CD4-positive, alpha-beta T cell treated with Interleukin-6 for 4 hours (primary cell): ENCODE measurements at regions not wholly inside any gene's neighbourhood (a gene's known extent, or its start where the extent isn't known, plus 50 kb on each side); places are given as distances from the start of the nearest gene placed in this dataset.

Experiments used
- DNase-seq: peaks from one replicate; pipeline ENCODE4 v3.0.0-alpha.2; 2020; ENCODE audit warnings: mixed read lengths

DNA sequence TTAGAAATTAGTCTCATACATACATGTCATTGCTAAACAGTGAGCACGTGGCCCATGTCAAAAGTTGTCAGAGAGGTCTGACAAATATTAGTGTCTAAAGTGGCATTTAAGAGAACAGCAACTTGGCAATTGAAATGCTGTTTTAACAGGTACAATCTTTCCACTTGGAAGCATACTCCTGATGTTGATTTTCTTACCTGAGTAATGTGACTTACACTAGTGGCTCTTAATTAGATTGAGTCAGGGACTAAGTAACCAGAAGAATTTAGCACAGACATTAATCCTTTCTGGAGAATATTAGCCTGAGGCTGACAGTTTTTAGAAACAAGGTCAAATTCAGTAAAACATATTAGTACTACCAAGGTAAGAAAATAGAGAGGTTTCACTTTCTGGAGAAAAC lies 357.0 kb upstream of the ZNF608 start:
- no peak for DNase-seq

DNA sequence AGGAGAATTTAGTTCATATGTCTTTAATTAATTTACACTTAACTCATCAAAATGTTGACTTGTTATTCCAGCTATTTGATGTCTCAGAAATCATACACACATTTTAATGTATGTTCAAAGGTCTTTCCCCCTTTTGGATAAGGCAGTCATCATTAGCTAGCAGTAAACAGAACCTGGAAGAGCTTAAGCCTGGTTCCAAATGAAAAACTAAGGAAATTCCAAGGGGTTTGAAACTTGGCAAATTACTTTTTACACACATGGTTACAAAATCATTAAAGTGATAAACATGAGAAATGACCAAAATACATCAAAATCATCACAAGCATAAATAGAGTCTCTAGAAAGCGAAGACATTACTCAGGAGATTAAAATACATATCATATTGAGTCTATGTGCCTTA lies 359.8 kb upstream of the ZNF608 start:
- no peak for DNase-seq

DNA sequence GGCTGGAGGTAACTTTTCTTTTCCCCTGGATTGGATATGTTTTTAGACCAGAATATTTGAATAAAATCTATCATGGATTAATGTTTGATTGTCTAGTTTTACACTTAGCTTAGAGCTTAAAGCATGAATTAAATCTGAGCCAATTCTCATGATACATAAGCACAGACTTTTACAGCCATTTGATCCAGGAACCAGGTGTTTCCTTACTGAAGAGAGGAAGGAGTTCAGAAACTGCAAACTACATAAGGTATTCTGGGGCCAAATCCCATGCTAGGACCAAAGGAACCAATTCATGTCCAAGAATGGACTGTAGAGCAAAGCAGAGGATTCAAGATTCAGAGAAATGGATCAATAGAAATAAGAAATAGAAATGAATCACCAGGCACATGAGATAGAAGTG lies 360.4 kb upstream of the ZNF608 start:
- no peak for DNase-seq

DNA sequence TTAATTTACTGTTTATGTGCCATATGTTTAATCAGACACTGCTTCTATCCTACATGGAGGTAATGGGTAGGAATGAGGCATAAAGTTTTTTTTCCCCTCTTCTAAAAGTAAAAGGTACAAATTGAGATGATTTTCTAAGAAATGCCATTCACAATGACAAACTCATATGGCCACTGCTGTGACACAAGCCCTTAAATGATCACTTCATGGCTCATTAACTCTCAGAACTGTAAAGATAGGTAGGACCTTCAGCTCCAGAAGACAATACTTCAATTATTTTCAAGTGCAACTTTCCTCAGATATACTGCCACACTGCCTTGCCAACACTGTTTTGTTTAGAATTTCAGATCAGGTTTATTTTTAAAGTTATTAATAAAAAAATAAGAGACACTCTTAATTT lies 362.9 kb upstream of the ZNF608 start:
- DNase-seq = no peak

DNA sequence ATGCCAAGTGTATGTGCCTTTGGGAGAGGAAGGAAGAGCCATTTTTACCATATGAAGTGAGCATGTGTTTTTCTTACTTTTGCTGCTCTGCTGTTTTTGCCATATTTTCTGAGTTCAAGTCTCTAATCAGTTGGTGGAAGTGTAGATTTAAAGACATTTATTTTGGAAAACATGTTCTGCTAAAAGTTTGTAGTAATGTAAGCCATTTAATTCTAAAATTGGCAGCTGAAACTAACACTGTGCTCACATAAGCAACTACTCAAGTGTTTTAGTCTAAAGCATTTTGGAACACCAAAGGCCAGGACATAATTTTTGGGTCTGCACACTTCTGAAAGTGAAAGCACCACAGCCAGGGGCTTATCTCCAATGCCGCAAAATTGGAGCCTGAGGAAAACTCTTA lies 363.4 kb upstream of the ZNF608 start:
- DNase-seq = no peak

DNA sequence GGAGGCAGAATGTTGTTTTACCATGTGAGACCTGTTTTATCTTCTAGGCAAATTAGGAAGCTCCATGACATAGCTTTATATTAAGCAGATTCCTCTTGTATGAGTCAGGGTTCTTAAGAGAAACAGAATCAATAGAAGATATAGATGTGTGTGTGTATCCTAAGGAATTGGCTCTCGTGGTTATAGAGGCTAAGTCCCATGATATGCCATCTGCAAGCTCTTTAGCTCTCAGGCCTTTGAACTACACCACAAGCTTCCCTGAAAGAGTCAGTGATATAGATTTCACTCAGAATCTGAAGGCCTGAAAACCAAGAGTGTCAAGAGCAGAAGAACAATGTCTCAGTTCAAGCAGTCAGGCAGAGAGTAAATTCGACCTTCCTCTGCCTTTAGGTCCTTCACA lies 365.8 kb upstream of the ZNF608 start:
- no peak for DNase-seq

DNA sequence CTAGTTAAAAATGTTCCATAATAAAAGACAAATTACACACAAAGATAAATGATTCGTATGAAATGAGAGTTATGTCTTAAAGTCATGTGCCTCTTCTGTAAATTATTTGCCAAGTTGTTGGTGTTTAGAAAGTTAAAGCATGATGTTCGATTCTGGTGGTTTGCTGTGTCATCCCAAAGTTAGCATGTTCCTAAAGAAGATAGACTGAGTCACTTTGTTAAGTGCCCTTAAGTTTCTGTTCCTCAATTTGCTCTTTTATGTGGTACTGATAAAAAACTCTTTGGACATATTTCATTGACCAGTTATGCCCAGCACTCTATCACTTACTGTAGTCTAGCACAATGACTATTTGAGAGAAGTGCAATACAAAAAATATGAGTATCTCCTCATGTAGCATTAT lies 366.9 kb upstream of the ZNF608 start:
- DNase-seq = no peak

DNA sequence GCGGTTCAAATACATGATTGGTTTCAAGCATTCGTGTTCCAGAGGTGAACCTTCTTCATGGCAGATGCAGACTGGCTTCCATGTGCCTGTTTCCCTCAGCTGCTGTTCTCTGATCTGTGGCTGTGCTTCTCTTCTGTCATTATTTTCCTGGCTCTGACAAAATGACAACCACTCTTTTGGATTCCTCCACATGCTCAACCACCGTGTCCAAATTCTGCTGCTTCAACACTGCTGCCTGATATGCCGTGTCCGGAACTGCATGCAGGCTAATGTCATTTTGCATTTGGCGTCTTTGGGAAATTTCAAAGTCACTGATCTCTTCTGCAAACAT lies 368.7 kb upstream of the ZNF608 start:
- DNase-seq = no peak

DNA sequence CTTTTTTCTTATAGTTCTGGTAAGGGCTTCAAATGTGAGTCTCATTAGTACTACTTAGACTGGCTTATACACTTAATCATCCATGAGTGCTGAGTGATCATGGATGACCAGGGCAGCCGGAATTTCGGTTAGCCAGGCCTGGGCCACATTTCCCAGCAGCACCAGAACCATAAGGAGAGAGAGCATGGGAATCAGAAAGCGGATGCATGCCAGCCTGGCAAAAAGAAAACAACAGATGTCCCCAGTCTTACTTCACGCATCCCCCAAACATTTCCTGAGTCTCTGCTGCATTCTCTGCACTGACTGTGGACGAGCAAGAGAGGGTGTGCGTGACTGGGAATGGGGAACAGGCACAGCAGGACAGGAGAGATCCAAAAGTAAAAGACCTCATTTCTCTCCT lies 371.1 kb upstream of the ZNF608 start:
- no peak for DNase-seq

DNA sequence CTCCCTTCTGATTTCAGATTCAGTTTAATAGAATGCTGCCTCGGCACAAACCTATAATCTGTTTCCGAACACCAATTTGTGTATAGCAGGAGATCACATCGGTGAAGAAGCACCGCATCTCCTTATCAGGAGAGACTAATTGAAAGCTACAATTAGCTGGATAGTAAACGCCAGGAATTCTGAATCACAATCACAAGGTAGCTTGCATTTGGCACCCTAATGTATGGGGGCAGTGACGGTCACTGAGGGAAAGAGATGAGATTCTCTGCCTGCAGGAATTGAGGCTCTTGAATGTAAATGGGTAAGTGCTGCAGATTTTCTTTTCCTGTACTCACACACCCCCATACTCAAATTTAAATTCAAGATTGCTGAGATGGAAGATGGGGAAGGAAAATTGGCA lies 373.6 kb upstream of the ZNF608 start:
- no peak for DNase-seq

DNA sequence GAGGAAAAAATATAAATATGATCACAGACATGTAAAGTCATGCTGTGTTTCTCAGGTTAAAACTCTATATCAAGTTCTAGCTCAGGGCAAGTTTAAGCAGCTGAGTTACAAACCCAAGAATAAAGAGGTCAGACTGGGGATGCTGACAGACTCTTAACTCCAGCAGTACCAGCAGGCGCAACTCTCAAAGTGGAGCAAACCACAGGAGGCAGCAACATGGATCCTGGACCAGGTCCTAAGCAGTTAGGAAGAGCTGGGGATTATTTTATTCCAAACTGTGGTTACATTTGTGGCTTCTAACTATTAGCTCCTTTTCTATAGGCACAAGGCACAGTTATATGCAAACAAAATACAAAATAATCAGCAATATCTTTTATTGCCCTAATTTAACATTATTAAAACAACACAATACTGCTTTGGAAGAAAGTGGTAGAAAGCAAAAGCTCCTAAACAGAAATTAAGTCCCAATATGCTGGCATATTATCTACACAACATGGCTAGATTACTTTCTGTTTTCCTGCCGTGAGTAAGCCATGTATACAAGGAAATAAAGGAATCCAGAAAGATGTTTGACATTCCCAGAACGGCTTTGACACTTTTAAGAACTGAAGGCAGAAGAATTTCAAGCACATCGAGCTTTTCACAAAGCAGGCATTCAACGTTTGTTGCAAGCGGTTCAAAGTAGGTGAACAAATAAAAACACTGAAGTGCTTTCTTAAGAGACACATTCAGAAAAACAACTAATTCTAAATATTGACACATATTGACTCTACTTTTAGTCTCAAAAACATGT lies 378.8 kb upstream of the ZNF608 start:
- no peak for DNase-seq

DNA sequence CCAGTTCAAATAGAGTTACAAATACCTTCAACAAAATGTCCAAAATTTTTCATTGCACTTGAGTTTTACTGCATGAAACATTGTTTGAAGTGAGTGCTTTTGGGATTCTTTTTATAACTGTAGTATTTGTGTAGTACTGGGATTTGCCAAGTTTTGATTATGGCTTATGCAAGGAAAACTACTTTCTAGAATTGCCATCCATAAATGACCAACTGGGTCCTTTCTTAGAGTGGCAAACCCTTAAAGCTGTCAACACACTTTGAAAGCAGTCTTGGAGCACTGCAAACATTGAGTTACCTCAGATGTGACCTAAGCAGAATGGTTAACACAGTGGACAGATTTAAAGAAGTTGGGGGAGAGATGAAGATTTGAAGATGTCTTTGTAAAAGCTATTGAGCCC lies 379.6 kb upstream of the ZNF608 start:
- DNase-seq = no peak

DNA sequence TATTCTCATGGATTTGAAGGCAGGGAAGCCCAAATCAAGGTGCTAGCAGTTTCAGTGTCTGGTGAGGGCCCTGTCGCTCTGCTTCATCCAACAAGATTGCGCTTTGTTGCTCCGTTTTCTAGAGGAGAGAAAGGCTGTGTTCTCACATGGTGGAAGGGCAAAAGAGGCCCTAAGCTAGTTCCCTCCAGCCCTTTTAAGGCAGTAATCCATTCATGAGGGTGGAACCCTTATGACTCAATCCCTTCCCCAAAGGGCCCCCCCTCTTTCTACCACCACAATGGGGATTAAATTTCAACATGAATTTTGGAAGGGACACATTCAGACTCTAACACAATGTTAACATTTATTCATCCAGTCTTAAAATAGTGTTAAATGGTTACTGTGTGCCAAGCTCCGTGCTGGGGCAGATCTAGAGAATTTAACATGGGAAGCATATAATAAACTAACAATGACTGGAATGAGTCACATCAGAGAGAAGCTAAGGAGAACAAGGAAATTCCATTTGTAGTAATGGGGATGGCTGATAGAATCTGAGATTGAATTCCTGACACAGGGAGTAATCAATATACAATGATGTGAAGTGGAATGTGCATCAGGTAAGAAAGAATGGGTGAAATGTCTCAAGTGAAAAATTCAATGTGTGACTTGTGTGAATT lies 382.8 kb upstream of the ZNF608 start:
- no peak for DNase-seq

DNA sequence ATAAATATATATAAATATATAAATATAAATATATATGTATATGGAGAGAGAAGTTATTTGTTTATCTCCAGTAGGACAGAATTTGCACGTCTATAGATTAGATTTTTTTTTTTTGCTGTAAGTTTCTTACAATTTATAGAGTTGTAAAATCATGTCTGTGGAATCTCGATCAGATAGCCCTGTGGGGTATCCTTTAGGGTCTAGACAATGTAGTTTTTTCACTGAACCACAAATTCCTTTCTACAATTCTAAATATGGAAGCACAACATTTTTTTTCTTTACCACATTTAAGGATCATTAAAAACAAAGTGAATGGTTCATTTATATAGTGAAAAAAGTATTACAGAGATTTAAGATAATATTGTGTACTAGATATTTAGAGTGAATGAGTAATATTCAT lies 384.2 kb upstream of the ZNF608 start:
- DNase-seq = no peak

DNA sequence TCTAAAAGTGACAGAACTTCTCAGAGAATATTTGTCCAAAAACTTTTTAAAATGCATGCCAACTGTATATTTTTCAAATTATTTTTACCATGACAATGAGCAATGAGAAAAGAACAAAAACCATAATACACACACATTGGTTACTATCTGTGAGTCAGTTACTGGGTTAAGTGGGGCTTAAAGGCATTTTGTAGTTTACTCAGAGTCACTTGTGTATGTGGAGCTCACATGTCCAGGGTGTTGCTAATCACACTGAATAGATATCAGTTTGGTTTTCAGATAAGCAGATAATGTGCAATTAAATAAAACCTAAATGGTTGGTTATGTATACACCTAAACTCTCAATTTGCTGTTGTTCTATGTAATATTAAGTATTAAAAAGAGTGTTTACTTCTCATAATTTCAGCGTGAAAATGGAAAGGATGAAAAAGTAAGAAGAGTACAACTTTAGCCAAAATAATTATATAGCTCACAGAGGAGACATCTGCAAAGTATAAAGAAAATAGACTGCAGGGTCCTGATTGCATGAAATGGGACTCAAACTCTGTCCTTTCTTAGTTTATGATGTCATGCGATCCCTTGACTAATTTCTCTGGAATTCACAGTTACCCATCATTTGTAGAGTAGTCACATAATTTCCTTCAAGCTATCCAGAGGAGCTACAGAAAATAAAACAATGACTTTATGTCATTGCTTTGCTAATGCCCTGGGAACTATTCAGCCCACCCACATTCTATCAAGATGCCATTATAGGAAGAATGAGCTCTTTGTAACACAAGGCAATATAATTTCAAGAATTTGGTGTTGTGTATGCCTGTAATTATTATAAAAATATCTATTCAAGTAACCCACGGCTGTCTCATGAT lies 388.0 kb upstream of the ZNF608 start:
- DNase-seq = no peak

DNA sequence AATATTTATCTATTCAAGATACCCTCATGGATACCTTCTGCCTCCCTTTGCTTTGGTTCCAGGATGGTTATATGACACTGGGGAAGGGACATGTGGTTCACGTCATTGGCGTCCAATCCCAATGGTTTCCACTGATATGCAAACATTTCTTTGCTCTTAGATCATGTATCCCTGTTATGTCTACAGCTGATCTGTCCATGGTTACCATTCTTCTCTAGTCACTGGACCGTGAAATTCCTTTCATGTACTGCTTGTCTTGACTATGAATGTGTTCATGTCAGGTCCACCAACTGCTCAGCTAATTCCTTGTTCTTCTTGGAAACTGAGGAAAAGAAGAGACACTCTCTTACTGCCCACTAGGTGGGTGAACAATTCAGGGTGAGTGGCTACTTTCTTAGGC lies 391.1 kb upstream of the ZNF608 start:
- no peak for DNase-seq

DNA sequence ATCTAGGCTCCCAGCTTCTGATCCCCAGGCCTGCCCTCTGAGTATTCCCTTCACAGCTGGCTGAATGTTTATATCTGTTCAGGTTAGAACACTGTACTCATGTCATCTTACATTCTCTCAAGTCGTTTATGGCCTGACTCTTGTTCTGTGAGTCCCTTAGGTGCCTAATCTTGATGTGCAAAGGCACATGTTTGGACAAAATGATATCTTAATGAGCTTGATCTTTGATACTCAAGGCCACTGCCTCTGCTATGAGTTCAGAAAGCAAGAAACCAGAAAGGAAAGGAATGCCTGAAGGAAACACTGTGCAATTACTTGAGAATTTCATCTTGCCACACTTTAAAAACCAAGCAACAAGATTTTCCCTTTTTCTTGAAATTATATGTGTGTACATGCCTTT lies 391.8 kb upstream of the ZNF608 start:
- DNase-seq = no peak

DNA sequence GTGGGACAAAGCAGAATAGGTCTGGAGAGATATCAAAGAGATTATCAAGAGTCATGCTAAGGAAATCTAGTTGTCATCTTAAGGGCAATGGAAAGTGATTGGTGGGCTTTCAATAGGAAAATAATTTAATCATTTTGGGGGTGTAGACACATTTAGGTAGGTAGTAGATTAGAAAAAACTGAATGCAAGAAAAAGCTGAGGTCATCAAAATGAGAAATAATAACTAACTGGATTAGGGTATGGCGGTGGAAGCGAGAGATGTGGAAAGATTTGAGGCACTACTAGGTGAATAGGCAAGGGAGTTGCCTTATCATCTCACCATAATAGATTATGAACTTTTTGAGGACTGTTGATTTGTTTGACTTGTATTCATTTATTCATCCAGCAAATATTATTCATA lies 393.2 kb upstream of the ZNF608 start:
- DNase-seq = no peak

DNA sequence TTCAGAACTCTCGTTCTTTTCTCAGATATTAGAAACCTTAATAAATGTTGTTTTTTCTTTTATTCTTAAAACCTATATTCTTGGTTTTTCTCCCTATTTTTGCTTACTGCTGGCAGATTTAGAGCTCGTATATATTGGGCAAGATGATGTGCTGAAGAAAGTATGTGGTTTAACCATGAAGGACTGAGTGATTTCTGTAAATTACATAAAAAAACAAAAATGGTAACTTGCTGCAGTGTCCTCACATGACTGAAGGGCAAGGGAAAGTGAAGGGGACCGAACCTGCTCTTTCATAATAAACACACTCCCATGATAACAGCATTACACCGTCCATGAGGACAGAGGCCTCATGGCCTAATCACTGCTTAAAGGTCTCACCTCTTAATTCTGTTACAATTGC lies 393.8 kb upstream of the ZNF608 start:
- DNase-seq = no peak

DNA sequence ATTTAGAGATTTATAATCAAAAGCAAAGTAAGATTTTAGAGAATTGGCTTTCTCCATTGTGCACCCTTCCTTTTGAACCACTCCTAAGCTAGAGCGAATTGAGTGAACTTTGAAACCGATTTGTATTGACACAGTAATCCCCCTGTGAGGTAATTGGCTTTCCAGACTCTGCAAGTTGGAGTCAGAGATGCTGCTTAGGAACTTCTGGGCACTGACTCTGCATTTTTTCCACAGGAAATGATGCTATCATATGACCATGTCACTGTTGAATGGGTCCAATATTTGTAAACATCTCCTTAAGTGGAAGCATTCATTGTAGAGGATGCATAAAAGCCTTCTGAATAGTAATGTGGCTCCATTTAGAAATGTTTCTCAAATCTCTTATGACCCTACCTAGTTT lies 394.4 kb upstream of the ZNF608 start:
- DNase-seq = no peak

DNA sequence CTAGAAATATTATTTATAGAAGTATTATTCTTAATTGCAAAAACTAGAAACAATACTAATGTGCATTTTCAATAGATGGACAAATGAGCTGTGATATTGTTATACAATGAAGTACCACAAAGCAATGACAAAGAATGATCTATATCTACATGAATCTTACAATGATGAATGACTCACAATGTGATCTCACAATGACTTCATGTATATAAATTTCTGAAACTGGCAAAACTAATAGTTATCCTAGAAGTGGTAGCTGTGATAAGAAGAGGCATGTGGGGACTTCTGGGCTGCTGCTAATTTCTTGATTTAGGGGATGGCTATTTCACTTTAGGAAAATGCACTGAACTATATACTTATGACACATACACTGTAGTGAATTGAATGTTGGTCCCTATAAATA lies 396.0 kb upstream of the ZNF608 start:
- DNase-seq = no peak

DNA sequence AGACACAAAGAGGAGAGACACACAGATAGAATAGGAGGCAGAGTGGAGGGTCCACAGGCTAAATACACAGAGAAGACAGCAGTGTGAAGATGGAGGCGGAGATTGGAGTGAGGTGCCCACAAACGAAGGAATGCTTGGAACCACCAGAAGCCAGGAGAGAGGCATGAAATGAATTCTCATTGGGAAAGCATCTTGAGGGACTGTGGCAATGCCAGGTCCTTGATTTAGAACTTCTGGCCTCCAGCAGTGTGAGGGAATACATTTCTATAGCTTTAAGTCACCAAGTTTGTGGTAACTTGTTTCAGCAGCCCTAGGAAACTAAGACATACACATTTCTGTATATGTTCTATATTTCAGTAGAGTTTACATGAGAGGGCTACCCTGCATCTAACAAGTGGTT lies 396.6 kb upstream of the ZNF608 start:
- DNase-seq = no peak

DNA sequence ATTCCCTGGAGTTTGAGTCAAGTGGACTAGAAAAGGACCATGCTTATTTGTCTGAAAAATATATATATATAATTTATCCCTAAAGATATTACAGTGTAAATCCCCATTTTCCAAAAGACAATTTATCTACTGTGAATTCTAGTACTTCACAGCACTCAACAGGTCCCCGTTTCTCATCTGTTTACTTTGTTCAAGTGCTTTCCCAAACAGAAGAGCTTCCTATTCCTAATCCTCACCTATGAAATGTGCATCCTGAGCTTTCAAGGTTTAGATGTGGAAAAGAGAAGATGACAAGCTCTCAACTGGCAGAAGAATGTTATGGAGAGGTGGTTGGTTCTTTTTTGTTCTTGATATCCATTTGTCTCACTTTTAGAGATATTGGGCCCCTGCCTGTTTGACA lies 401.6 kb upstream of the ZNF608 start:
- DNase-seq = no peak

DNA sequence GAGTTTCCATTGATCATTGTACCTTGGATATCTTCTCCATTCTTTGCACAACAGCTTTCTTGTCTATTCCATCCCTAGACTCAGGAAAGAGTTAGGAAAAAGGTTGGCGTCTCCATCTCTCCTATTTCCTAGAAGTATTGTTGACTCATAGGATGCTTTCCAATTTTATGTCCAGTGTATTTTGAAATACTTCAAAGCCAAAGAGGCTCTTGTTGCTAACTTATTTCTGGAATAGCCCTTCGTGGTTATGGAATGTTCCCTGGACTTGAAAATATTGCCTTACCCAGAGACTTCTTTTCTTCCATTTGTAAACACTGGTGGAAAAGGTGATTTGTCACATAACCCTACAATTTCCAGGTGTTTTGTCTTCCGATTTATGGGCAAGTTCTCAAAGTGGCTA lies 402.3 kb upstream of the ZNF608 start:
- DNase-seq = no peak
